Activated naive CD4-positive, alpha-beta T cell treated with anti-CD3 and anti-CD28 coated beads, Interleukin-2, amount 10 ng/mL, durations not matched to agents 7 days and 5 days (primary cell): ENCODE measurements at regions not wholly inside any gene's neighbourhood (a gene's known extent, or its start where the extent isn't known, plus 50 kb on each side); places are given as distances from the start of the nearest gene placed in this dataset.
"Not testable (repeated sequence)": the region's sequence is repeated elsewhere in the genome, so short reads cannot be mapped to it uniquely, and the experiment has no call there.

Source experiments
- CTCF ChIA-PET: fragments of 350-600 bp; sonication (Branson Sonifier 250); formaldehyde crosslinking; loops from one replicate; lab custom pipeline; 2021; ENCODE audit warnings: antibody characterized with exemption; lab: Charles Lee
- DNase-seq: peaks from one replicate; pipeline ENCODE4 v3.0.0-alpha.2; 2020
- H3K27ac Mint-ChIP-seq: one replicate; pipeline ENCODE4 v1.8.0; 2021; ENCODE audit warnings: mild to moderate bottlenecking, moderate library complexity, mixed read lengths
- H3K27me3 Mint-ChIP-seq: one replicate; pipeline ENCODE4 v1.8.0; 2021; ENCODE audit warnings: mild to moderate bottlenecking, mixed read lengths
- H3K36me3 Mint-ChIP-seq: one replicate; pipeline ENCODE4 v1.8.0; 2021; ENCODE audit warnings: mixed read lengths
- H3K4me1 Mint-ChIP-seq: one replicate; pipeline ENCODE4 v1.8.0; 2021; ENCODE audit warnings: mixed read lengths
- H3K4me3 Mint-ChIP-seq: one replicate; pipeline ENCODE4 v1.8.0; 2021; ENCODE audit warnings: mild to moderate bottlenecking, moderate library complexity, mixed read lengths
- H3K9me3 Mint-ChIP-seq: one replicate; pipeline ENCODE4 v1.8.0; 2021; ENCODE audit warnings: mixed read lengths

DNA sequence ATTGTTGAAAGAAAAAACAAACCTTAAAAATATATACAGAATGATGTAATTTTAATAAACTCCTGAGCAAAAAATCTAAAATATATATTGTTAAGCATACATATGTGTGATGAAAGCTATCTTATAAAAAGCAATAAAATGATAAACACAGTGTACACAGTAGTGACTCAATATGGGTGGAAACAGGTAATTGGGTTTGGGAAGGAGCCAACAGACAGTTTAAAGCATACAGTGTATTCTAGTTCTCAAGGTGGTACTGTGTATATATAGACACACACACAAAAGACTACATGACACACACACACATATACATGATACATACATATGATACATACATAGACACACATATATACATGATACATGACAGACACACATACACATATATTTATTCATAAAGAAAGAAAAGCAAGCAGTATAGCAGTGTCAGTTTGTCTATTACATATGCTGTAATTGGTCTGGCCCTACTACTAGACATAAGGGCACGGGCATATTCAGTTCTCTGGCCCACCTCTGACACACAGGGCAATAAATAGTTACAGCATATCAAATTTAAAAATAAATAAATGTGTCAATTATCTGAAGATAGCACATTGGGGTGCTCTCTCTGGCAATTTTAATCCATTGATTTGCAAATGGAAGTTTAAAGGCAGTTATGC lies 330.2 kb downstream of the S1PR1 start:
- Mint-ChIP-seq H3K4me3 (no peak overlapping the region), H3K27me3 (peaks cover 4% of the 10 kb centered on the region), H3K36me3 (no peaks in the 10 kb centered on the region), H3K4me1 (no peaks in the 10 kb centered on the region), H3K9me3 (peaks cover 2% of the 10 kb centered on the region), H3K27ac (no peak overlapping the region)
- CTCF ChIA-PET = interaction anchor here (1.1 to 1.4 kb wide), 3 partner anchors 15 to 60 kb away, joined by 5 to 7 read pairs (median 6); no protein-coding TSS in a partner anchor
- no peak for DNase-seq

DNA sequence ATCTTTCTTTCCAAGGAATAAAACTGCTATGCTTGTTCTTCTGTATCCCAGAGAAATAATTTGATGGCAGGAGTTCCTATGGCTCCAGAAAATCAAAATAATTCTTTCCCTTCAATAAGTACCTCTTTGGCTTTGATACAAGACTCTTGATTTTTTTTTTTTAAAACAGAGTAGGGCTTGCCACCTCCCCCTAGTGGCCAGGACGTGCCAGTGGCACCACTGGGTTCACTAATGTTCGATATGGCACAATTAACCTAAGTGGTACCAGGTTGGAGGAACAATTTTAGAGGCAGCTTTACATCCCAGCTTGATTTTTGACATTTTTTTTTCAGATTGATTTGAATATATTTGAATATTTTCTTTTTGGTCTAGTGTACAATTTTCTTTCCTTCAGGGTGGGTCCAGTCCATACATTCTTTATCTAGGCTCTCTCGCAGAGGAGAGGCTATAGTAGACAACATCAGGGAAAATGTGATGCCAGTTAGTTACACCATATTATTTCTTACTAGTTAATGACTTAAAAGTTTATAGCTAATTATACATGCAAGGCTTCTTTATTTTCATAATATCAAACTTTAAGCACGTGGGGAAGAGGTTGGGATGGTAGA lies 330.9 kb downstream of the S1PR1 start:
- no peaks in the 10 kb centered on the region for H3K36me3 Mint-ChIP-seq
- peaks cover 8% of the 10 kb centered on the region for H3K27me3 Mint-ChIP-seq
- peaks cover 2% of the 10 kb centered on the region for H3K9me3 Mint-ChIP-seq
- no peaks in the 10 kb centered on the region for H3K4me1 Mint-ChIP-seq
- CTCF ChIA-PET = interaction anchor here (0.7 to 1.9 kb wide), 7 partner anchors 14 to 258 kb away, joined by 3 to 7 read pairs (median 6); no protein-coding TSS in a partner anchor
- DNase-seq = peak; percentile 64
- H3K27ac Mint-ChIP-seq = no peak overlapping the region
- H3K4me3 Mint-ChIP-seq = no peak overlapping the region

DNA sequence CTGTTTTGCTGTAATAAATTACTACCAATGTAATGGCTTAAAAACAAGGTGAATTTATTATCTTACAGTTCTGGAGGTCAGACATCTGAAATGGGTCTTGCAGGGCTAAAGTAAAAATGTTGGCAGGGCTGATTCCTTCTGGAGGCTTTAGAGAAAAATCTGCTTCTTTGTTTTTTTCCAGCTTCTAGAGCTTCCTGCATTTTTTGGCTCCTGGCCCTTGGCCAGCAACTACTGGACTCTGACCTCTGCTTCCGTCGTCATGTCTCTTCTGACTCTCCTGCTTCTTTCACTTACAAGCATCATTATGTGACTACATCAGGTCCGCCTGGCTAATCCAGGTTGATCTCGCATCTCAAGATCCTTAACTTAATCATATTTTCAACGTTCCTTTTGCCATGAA lies 350.9 kb downstream of the S1PR1 start:
- H3K36me3 Mint-ChIP-seq = no peaks in the 10 kb centered on the region
- no peak for DNase-seq

DNA sequence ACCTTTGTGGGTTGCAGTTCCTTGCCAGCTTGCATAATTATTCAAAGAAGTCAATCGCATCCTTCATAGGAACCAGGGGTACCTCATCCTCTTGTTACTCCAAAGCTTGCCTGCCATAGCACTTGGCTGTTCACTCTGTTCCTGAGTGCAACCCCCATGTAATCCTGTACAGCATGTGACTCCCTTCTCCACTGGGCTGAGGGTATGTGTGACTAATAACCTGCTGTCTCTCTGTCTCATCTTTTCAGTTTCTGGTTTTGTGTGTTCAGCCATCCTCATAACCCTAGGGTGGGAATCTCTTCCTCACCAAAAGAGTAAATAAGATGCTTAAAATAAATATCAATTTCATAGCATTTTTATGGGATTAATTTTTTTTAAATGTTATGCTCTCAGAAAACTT lies 351.9 kb downstream of the S1PR1 start:
- Mint-ChIP-seq H3K9me3 (no peaks in the 10 kb centered on the region), H3K4me1 (no peaks in the 10 kb centered on the region), H3K27me3 (no peaks in the 10 kb centered on the region), H3K4me3 (no peak overlapping the region), H3K36me3 (no peaks in the 10 kb centered on the region), H3K27ac (no peak overlapping the region)
- CTCF ChIA-PET = no interaction called here
- no peak for DNase-seq

More for the DNA sequence above, 350.9 kb downstream of the S1PR1 start:
- CTCF ChIA-PET = no interaction called here
- Mint-ChIP-seq H3K27me3 (peaks cover 9% of the 10 kb centered on the region), H3K9me3 (no peaks in the 10 kb centered on the region), H3K4me1 (no peaks in the 10 kb centered on the region), H3K4me3 (no peak overlapping the region), H3K27ac (no peak overlapping the region)

DNA sequence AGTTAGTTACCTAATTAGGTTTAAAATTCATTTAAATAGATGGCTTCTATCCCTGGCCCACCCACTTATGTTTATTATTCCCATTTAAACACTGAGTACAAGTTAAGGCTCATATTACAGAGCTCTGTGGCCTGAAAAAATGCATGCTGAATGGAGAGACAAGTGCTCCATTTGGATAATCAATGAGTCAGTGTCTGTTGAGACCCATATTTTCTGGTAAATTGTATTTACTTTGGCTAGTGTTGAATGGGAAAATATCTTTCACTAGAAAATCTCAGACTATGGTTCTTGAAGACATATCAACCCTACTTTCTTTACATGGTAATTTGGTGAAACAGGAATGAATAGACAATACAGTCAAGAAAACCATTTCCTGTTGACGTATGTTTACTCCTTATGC lies 356.0 kb downstream of the S1PR1 start:
- Mint-ChIP-seq H3K9me3 (no peaks in the 10 kb centered on the region), H3K4me3 (no peak overlapping the region), H3K27me3 (no peaks in the 10 kb centered on the region), H3K4me1 (no peaks in the 10 kb centered on the region), H3K36me3 (no peaks in the 10 kb centered on the region), H3K27ac (no peak overlapping the region)
- no peak for DNase-seq
- CTCF ChIA-PET = no interaction called here

DNA sequence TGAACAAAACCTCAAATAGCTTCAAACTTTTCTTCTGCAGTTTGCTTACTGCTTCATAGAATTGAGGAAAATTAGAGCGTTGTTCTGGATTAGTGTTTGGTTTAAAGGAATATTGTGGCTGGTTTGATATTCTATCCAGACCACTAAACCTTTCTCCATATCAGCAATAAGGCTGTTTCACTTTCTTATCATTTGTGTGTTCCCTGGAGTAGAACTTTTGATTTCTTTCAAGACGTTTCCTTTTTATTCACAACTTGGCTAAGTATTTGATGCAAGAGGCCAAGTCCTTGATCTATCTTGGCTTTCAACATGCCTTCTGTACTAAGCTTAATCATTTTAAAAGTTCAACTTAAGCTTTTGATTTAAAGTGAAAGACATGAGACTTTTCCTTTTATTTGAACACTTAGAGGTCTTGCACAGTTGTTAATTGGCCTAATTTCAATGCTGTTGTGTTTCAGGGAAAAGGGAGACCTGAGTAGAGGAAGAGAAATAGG lies 359.1 kb downstream of the S1PR1 start:
- H3K9me3 Mint-ChIP-seq = no peaks in the 10 kb centered on the region
- CTCF ChIA-PET = no interaction called here
- no peaks in the 10 kb centered on the region for H3K4me1 Mint-ChIP-seq
- DNase-seq = no peak
- no peak overlapping the region for H3K4me3 Mint-ChIP-seq
- no peak overlapping the region for H3K27ac Mint-ChIP-seq
- no peaks in the 10 kb centered on the region for H3K27me3 Mint-ChIP-seq
- H3K36me3 Mint-ChIP-seq = no peaks in the 10 kb centered on the region

DNA sequence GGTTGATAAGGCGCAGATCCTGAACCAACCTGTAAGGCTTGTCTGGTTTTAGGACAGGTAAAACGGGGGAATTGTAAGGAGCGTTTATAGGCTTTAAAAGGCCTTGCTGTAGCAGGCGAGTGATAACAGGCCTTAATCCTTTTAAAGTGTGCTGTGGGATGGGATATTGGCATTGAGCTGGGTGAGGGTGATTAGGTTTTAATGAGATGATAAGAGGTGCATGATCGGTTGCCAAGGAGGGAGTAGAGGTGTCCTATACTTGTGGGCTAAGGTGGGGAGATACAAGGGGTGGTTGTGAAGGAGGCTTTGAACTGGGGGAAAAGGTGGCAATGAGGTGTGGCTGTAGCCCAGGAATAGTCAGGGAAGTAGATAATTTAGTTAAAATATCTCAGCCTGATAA lies 363.8 kb downstream of the S1PR1 start:
- DNase-seq, CTCF ChIA-PET, H3K27me3 Mint-ChIP-seq, H3K27ac Mint-ChIP-seq, H3K9me3 Mint-ChIP-seq, H3K4me1 Mint-ChIP-seq, H3K36me3 Mint-ChIP-seq, H3K4me3 Mint-ChIP-seq: not testable (repeated sequence)

DNA sequence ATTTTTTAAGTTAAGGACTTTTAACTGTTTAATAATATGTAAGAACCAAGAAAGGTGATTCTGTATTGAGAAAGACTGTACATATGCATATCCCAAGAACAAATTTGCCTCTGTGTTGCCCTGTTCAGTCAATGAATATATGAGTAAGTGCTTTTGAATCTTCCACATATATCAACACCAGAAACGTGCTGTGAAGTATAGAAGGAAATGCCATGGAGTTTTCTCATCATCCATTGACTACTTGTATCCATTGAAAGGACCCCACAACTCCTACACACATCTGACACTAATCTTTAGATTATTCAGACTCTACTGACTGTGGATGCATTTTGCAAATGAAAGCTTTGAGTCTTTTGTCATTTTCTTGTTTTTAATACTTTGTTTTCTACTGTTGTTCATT lies 366.9 kb downstream of the S1PR1 start:
- Mint-ChIP-seq H3K27ac (no peak overlapping the region), H3K9me3 (no peaks in the 10 kb centered on the region), H3K4me3 (no peak overlapping the region), H3K4me1 (no peaks in the 10 kb centered on the region), H3K36me3 (no peaks in the 10 kb centered on the region), H3K27me3 (peaks cover 6% of the 10 kb centered on the region)
- DNase-seq = no peak
- CTCF ChIA-PET = no interaction called here

DNA sequence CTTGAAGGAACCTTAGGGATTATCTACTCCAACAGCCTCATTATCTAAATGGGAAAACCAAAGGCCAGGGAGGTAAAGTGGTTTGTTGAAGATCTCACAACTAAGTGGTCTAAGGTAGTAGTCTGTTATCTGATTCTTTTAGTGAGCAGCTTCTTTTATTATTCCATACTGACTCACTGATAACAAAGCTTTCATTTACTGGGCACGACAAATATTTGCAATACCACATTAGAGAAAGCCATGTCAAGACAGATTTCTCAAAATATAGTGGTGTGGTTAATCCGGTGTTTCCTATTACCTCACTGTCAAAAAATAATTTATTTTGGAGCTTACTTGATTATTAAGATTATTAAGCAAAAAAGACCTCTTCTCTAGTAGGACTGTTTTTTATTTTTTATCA lies 369.1 kb downstream of the S1PR1 start:
- peaks cover 6% of the 10 kb centered on the region for H3K27me3 Mint-ChIP-seq
- no peak overlapping the region for H3K27ac Mint-ChIP-seq
- no peaks in the 10 kb centered on the region for H3K36me3 Mint-ChIP-seq
- H3K4me1 Mint-ChIP-seq = no peaks in the 10 kb centered on the region
- H3K4me3 Mint-ChIP-seq = no peak overlapping the region
- CTCF ChIA-PET = no interaction called here
- peaks cover 2% of the 10 kb centered on the region for H3K9me3 Mint-ChIP-seq
- no peak for DNase-seq

DNA sequence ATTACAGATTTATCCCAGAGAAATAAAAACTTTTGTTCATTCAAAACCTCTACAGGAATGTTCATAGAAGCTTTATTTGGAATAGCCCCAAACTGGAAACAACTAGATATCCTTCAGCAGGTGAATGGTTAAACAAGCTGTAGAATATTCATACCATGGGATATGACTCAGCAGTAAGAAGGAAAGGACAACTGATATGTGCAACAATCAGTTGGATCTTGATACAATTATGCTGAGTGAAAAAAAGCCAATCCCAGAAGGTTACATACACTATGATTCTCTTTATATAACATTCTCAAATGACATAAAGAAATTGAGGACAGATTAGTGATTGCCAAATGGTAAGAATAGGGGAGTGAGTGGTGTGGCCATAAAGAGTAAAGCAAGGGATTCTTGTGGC lies 376.7 kb downstream of the S1PR1 start:
- DNase-seq = no peak
- H3K27ac Mint-ChIP-seq = no peak overlapping the region
- H3K4me1 Mint-ChIP-seq = no peaks in the 10 kb centered on the region
- no peak overlapping the region for H3K4me3 Mint-ChIP-seq
- H3K36me3 Mint-ChIP-seq = no peaks in the 10 kb centered on the region
- CTCF ChIA-PET = no interaction called here
- peaks cover 2% of the 10 kb centered on the region for H3K9me3 Mint-ChIP-seq
- no peaks in the 10 kb centered on the region for H3K27me3 Mint-ChIP-seq

DNA sequence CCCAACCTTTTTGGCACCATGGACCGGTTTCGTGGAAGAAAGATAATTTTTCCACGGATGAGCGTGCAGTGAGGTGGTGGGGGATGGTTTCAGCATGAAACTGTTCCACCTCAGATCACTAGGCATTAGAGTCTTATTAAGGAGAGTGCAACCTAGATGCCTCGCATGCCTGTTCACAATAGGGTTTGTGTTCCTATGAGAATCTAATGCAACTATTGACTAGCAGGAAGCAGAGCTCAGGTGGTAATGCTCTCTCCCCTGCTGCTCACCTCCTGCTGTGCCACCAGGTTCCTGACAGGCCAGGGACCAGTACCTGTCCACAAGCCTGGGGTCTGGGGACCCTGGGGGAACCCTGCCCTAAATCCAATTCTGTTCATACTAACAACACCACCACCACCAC lies 377.8 kb downstream of the OLFM3 start:
- CTCF ChIA-PET = no interaction called here
- Mint-ChIP-seq H3K27ac (no peak overlapping the region), H3K27me3 (no peaks in the 10 kb centered on the region)

DNA sequence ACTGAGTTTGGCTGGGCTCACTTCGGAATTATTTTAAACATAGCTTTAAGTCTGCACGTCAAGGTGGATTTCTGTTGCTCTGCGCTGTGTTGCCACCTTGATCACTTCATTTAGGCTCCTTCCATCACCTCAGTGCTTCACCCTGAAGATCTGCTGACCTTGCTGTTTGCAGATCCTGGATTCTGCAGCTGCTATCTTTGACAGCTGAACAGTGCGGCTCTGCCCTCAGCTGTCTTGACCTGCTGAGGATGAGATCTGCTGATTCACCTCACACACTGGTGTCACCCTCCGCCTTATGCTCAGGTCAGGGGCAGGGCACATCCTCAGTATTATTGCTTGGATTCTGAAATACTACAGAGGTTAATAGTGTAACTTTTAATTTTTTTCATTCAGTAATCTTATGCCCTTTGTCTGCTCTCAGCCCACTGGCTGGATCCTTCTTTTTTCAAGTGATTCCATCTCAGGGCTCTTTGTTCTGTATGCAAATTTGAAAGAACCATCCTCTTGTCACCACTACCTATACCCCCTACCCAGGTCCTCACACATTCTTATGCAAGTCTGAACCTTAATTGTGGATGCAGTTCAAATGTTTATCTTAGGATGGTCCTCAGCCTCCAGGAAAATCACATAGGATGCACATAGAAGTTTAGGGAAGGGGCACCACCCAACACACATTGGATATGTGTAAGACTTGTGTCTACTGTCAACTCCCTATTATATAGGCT lies 364.0 kb downstream of the OLFM3 start:
- no peaks in the 10 kb centered on the region for H3K9me3 Mint-ChIP-seq
- DNase-seq = no peak
- CTCF ChIA-PET = no interaction called here
- H3K36me3 Mint-ChIP-seq = no peaks in the 10 kb centered on the region
- no peaks in the 10 kb centered on the region for H3K4me1 Mint-ChIP-seq
- no peak overlapping the region for H3K4me3 Mint-ChIP-seq
- no peaks in the 10 kb centered on the region for H3K27me3 Mint-ChIP-seq
- H3K27ac Mint-ChIP-seq = no peak overlapping the region

More for the DNA sequence above, 377.8 kb downstream of the OLFM3 start:
- Mint-ChIP-seq H3K4me1 (no peaks in the 10 kb centered on the region), H3K9me3 (no peaks in the 10 kb centered on the region), H3K4me3 (no peak overlapping the region), H3K36me3 (no peaks in the 10 kb centered on the region)
- no peak for DNase-seq

DNA sequence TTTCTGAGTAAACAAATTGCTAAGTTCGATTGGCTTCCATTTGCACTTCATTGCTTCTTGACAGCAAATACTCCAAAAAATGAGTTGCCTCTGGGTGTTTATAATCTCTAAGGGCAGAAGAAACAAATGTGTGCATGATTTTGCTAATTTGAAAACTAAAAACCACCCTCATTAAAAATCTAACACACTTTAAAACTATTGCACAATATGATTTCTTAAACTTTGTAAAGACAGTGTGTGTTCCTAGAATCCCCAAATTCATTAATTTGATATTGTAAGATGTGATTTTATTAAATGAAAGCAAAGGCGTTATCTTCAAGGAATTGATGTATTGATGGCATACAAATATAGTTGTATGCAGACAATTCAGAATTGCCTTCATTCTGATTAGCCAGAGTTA lies 350.9 kb downstream of the OLFM3 start:
- Mint-ChIP-seq H3K4me1 (no peaks in the 10 kb centered on the region), H3K27ac (no peak overlapping the region), H3K4me3 (no peak overlapping the region), H3K9me3 (no peaks in the 10 kb centered on the region), H3K27me3 (no peaks in the 10 kb centered on the region), H3K36me3 (no peaks in the 10 kb centered on the region)
- CTCF ChIA-PET = no interaction called here
- no peak for DNase-seq

DNA sequence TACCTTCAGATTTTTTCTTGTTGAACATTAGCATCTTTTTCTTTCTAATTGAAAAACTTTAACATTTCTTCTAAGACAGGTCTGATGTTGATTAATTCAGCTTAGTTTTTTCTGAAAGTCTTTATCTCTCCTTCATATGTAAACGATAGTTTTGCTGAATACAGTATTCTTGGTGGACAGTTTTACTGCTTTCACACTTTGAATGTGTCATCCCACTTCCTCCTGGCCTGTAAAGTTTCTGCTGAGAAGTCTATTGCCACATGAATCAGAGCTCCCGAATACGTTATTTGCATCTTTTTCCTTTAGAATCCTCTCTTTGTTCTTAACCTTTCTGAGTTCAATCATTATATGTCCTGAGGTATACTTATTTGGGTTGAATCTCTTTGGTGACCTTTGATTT lies 344.2 kb downstream of the OLFM3 start:
- DNase-seq = no peak
- no peak overlapping the region for H3K27ac Mint-ChIP-seq
- H3K36me3 Mint-ChIP-seq = no peaks in the 10 kb centered on the region
- CTCF ChIA-PET = no interaction called here
- H3K4me1 Mint-ChIP-seq = no peaks in the 10 kb centered on the region
- H3K9me3 Mint-ChIP-seq = peaks cover 2% of the 10 kb centered on the region
- H3K4me3 Mint-ChIP-seq = no peak overlapping the region
- no peaks in the 10 kb centered on the region for H3K27me3 Mint-ChIP-seq
